Tibial artery (tissue), 4 donors: ENCODE measurements at regions not wholly inside any gene's neighbourhood (a gene's known extent, or its start where the extent isn't known, plus 50 kb on each side); places are given as distances from the start of the nearest gene placed in this dataset.
"Not testable (repeated sequence)": the region's sequence is repeated elsewhere in the genome, so short reads cannot be mapped to it uniquely, and the experiment has no call there.

ENCODE experiments used
- DNase-seq, 2 donors: peaks; one replicate each; pipeline ENCODE4 v3.0.0-alpha.2; 2019
- H3K27ac ChIP-seq, 2 donors: fragments of 200-600 bp; sonication (generic) in 1 of 2; 1 replicate in 1 of 2; 2 replicates in 1 of 2; pipeline ENCODE4 v1.5.1; 2018 to 2019; ENCODE audit warnings: mild to moderate bottlenecking in 1 of 2
- H3K27me3 ChIP-seq, 2 donors: fragments of 200-600 bp; sonication (generic) in 1 of 2; one replicate each; pipeline versions ENCODE4 v1.5.1 to v1.6.0; 2016 to 2019
- H3K36me3 ChIP-seq, 3 donors: fragments of 200-600 bp; sonication (generic) in 2 of 3; one replicate each; pipeline ENCODE4 v1.5.1; 2016 to 2019; ENCODE audit warnings: mild to moderate bottlenecking in 2 of 3
- H3K4me1 ChIP-seq, 4 donors: fragments of 200-600 bp; sonication (generic) in 2 of 4; 1 replicate in 3 of 4; 2 replicates in 1 of 4; pipeline ENCODE4 v1.5.1; 2016 to 2019
- H3K4me3 ChIP-seq, 2 donors: fragments of 200-600 bp; sonication (generic) in 1 of 2; 1 replicate in 1 of 2; 2 replicates in 1 of 2; pipeline ENCODE4 v1.5.1; 2018 to 2019; ENCODE audit warnings: mild to moderate bottlenecking in 2 of 2
- H3K9me3 ChIP-seq, 3 donors: fragments of 200-600 bp; sonication (generic) in 1 of 3; one replicate each; pipeline ENCODE4 v1.5.1; 2016 to 2019
- CTCF ChIP-seq, 2 experiments: fragments of 200-600 bp in 1 of 2; fragments of 450-650 bp in 1 of 2; IDR thresholded peaks; one replicate each; pipeline ENCODE4 v1.5.1; 2017 to 2019; ENCODE audit warnings: antibody characterized with exemption in 2 of 2, mild to moderate bottlenecking in 1 of 2, moderate library complexity in 1 of 2
- intact Hi-C: fragments of 100-400 bp; cut with DNase I; formaldehyde crosslinking; loops from one replicate; pipeline ENCODE4 v1.15.0; 2023; ENCODE audit warnings: low total_unique reads

GRCh38 chrX:46180258-46180687 is 364.9 kb downstream of the ZNF674 start:
- no peak for TF ChIP-seq CTCF (IDR thresholded peaks at IDR 0.05)
- Histone ChIP-seq H3K4me3 (no peak overlapping the region), H3K9me3 (no peaks in the 10 kb centered on the region), H3K27me3 (no peaks in the 10 kb centered on the region), H3K36me3 (no peaks in the 10 kb centered on the region), H3K4me1 (peaks cover 0 to 15% (median 0%) of the 10 kb centered on the region in 4 donors), H3K27ac (no peak overlapping the region)
- intact Hi-C loops: no loop called here
- DNase-seq: no peak

- Histone ChIP-seq H3K9me3 (no peaks in the 10 kb centered on the region), H3K36me3 (no peaks in the 10 kb centered on the region), H3K4me3 (no peak overlapping the region), H3K27ac (no peak overlapping the region), H3K4me1 (peaks cover 0 to 15% (median 0%) of the 10 kb centered on the region in 4 donors), H3K27me3 (no peaks in the 10 kb centered on the region)
- TF ChIP-seq CTCF (IDR thresholded peaks at IDR 0.05): no peak
- intact Hi-C loops: no loop called here
- DNase-seq: no peak
These were observed 365.5 kb downstream of the ZNF674 start for GRCh38 chrX:46179748-46180147.

- Histone ChIP-seq H3K4me3 (no peak overlapping the region), H3K27me3 (no peaks in the 10 kb centered on the region), H3K36me3 (no peaks in the 10 kb centered on the region), H3K4me1 (peaks cover 0 to 15% (median 0%) of the 10 kb centered on the region in 4 donors), H3K9me3 (no peaks in the 10 kb centered on the region), H3K27ac (no peak overlapping the region)
- DNase-seq: no peak
- no peak for TF ChIP-seq CTCF (IDR thresholded peaks at IDR 0.05)
- intact Hi-C loops: no loop called here
These were observed 366.5 kb downstream of the ZNF674 start for GRCh38 chrX:46178763-46179162.

DNA sequence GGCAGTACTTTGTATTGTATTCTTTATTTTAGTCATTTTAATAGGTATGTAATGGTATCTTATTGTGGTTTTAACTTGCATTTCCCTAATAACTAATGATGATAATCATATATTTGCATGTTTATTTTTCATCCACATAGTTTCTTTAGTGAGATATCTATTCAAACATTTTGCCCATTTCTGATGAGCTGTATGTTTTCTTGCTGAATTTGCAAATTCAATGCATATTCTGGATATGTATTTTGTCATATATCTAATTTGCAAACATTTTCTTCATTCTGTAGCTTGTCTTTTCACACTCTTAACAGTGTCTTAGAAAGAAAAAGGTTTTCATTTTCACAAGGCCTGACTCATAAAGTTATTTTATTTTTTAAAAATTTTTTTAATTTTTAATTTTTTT is 372.1 kb downstream of the ZNF674 start:
- Histone ChIP-seq H3K9me3 (peaks cover 0 to 8% (median 5%) of the 10 kb centered on the region in 3 donors), H3K27ac (no peak overlapping the region), H3K36me3 (no peaks in the 10 kb centered on the region), H3K4me1 (peaks cover 0 to 9% (median 0%) of the 10 kb centered on the region in 4 donors), H3K27me3 (no peaks in the 10 kb centered on the region), H3K4me3 (no peak overlapping the region)
- TF ChIP-seq CTCF (IDR thresholded peaks at IDR 0.05): no peak
- intact Hi-C loops: no loop called here
- no peak for DNase-seq

- H3K4me1 ChIP-seq, H3K4me3 ChIP-seq, H3K36me3 ChIP-seq, H3K27ac ChIP-seq, intact Hi-C loops, H3K27me3 ChIP-seq, H3K9me3 ChIP-seq, DNase-seq: not testable (repeated sequence)
These were observed 373.8 kb downstream of the ZNF674 start for GRCh38 chrX:46171457-46171856.

GRCh38 chrX:46169808-46170207 is 375.4 kb downstream of the ZNF674 start:
- Histone ChIP-seq H3K27me3 (no peaks in the 10 kb centered on the region), H3K36me3 (no peaks in the 10 kb centered on the region), H3K4me1 (peaks cover 0 to 12% (median 2%) of the 10 kb centered on the region in 4 donors), H3K9me3 (peaks cover 0 to 8% (median 5%) of the 10 kb centered on the region in 3 donors), H3K27ac (no peak overlapping the region), H3K4me3 (no peak overlapping the region)
- intact Hi-C loops: no loop called here
- no peak for TF ChIP-seq CTCF (IDR thresholded peaks at IDR 0.05)
- no peak for DNase-seq
